MCF 10A (cell line): ENCODE measurements at regions not wholly inside any gene's neighbourhood (a gene's known extent, or its start where the extent isn't known, plus 50 kb on each side); places are given as distances from the start of the nearest gene placed in this dataset.

Experiments
- BruUV-seq: library from RNA; stranded (reverse); fragments of 400-500 nt; replicated peaks from 2 replicates; lab custom pipeline; 2021; lab: Mats Ljungman, UMichigan
- CTCF ChIA-PET: fragments of 300-600 bp; sonication (Branson Sonifier 250); formaldehyde crosslinking; extraction: SDS; loops from one replicate; lab custom pipeline; 2021; ENCODE audit warnings: antibody characterized with exemption, inconsistent platforms; lab: Yijun Ruan, JAX
- POLR2A ChIA-PET: fragments of 300-600, 350-650 bp; sonication (Branson Sonifier 250); formaldehyde crosslinking; extraction: SDS; loops from one replicate; lab custom pipeline; 2020; ENCODE audit warnings: antibody characterized with exemption, inconsistent platforms; lab: Yijun Ruan, JAX
- DNase-seq: peaks from one replicate; pipeline ENCODE4 v3.0.0-alpha.2; 2018; ENCODE audit not compliant: unreplicated experiment
- H3K27ac Mint-ChIP-seq: one replicate; pipeline ENCODE4 v1.8.0; 2022; ENCODE audit warnings: mild to moderate bottlenecking, low read depth, mixed read lengths; ENCODE audit not compliant: unreplicated experiment
- H3K27me3 Mint-ChIP-seq: one replicate; pipeline ENCODE4 v1.8.0; 2022; ENCODE audit warnings: mixed read lengths; ENCODE audit not compliant: insufficient read depth, unreplicated experiment
- H3K36me3 Mint-ChIP-seq: one replicate; pipeline ENCODE4 v1.8.0; 2022; ENCODE audit warnings: mild to moderate bottlenecking, moderate library complexity, mixed read lengths; ENCODE audit not compliant: insufficient read depth, unreplicated experiment
- H3K4me1 Mint-ChIP-seq: one replicate; pipeline ENCODE4 v1.8.0; 2022; ENCODE audit warnings: mixed read lengths; ENCODE audit not compliant: insufficient read depth, unreplicated experiment
- H3K4me3 Mint-ChIP-seq: one replicate; pipeline ENCODE4 v1.8.0; 2022; ENCODE audit warnings: mild to moderate bottlenecking, moderate library complexity, mixed read lengths; ENCODE audit not compliant: unreplicated experiment
- H3K9me3 Mint-ChIP-seq: one replicate; pipeline ENCODE4 v1.8.0; 2022; ENCODE audit warnings: mixed read lengths; ENCODE audit not compliant: unreplicated experiment
- CTCF ChIP-seq: fragments of 200-600 bp; IDR thresholded peaks from one replicate; pipeline ENCODE4 v1.8.0; 2022; ENCODE audit warnings: antibody characterized with exemption, mild to moderate bottlenecking; ENCODE audit not compliant: unreplicated experiment
- intact Hi-C: fragments of 100-400 bp; cut with micrococcal nuclease; formaldehyde crosslinking; loops from 2 replicates; pipeline ENCODE4 v1.14.1; 2022

GRCh38 chr7:37555528-37555927, 106.9 kb upstream of the ELMO1 start:
- BruUV-seq: no TSS peak
- no peaks in the 10 kb centered on the region for H3K9me3 Mint-ChIP-seq
- ChIA-PET CTCF (no interaction called here), POLR2A (no interaction called here)
- no peaks in the 10 kb centered on the region for H3K4me1 Mint-ChIP-seq
- H3K36me3 Mint-ChIP-seq: no peaks in the 10 kb centered on the region
- TF ChIP-seq CTCF: no peak
- no peak overlapping the region for H3K4me3 Mint-ChIP-seq
- intact Hi-C loops: no loop called here
- H3K27me3 Mint-ChIP-seq: no peaks in the 10 kb centered on the region
- H3K27ac Mint-ChIP-seq: no peak overlapping the region
- no peak for DNase-seq

- ChIA-PET POLR2A (no interaction called here), CTCF (interaction anchor here (0.6 kb wide), 1 partner anchor 61 kb away, joined by 4 read pairs; no protein-coding TSS in a partner anchor)
- intact Hi-C loops: no loop called here
- Mint-ChIP-seq H3K36me3 (no peaks in the 10 kb centered on the region), H3K4me3 (no peak overlapping the region), H3K9me3 (no peaks in the 10 kb centered on the region), H3K4me1 (no peaks in the 10 kb centered on the region), H3K27ac (no peak overlapping the region), H3K27me3 (no peaks in the 10 kb centered on the region)
- no peak for DNase-seq
- TF ChIP-seq CTCF: no peak
- BruUV-seq: no TSS peak
Measured at GRCh38 chr7:37557571-37558209, 109.0 kb upstream of the ELMO1 start.

GRCh38 chr7:37558320-37559096, 109.8 kb upstream of the ELMO1 start:
- no peak overlapping the region for H3K4me3 Mint-ChIP-seq
- no peak overlapping the region for H3K27ac Mint-ChIP-seq
- DNase-seq: no peak
- ChIA-PET CTCF (interaction anchor here (0.7 kb wide), 1 partner anchor 26 kb away, joined by 3 read pairs; no protein-coding TSS in a partner anchor), POLR2A (no interaction called here)
- TF ChIP-seq CTCF: no peak
- no peaks in the 10 kb centered on the region for H3K36me3 Mint-ChIP-seq
- no peaks in the 10 kb centered on the region for H3K9me3 Mint-ChIP-seq
- H3K27me3 Mint-ChIP-seq: no peaks in the 10 kb centered on the region
- intact Hi-C loops: no loop called here
- H3K4me1 Mint-ChIP-seq: no peaks in the 10 kb centered on the region
- BruUV-seq: no TSS peak

GRCh38 chr7:37570145-37570544, 113.4 kb upstream of the GPR141 start:
- H3K9me3 Mint-ChIP-seq: no peaks in the 10 kb centered on the region
- BruUV-seq: no TSS peak
- intact Hi-C loops: no loop called here
- H3K4me3 Mint-ChIP-seq: no peak overlapping the region
- DNase-seq: no peak
- POLR2A ChIA-PET: interaction anchor here (0.6 to 0.7 kb wide), 2 partner anchors 367 to 562 kb away, joined by 3 read pairs; no protein-coding TSS in a partner anchor
- no peaks in the 10 kb centered on the region for H3K36me3 Mint-ChIP-seq
- no peak for TF ChIP-seq CTCF
- no peaks in the 10 kb centered on the region for H3K27me3 Mint-ChIP-seq
- no peak overlapping the region for H3K27ac Mint-ChIP-seq
- H3K4me1 Mint-ChIP-seq: no peaks in the 10 kb centered on the region
- CTCF ChIA-PET: interaction anchor here (0.7 kb wide), 1 partner anchor 20 kb away, joined by 3 read pairs; no protein-coding TSS in a partner anchor
